ENCODE measurements at regions not wholly inside any gene's neighbourhood (a gene's known extent, or its start where the extent isn't known, plus 50 kb on each side); places are given as distances from the start of the nearest gene placed in this dataset.

DNA sequence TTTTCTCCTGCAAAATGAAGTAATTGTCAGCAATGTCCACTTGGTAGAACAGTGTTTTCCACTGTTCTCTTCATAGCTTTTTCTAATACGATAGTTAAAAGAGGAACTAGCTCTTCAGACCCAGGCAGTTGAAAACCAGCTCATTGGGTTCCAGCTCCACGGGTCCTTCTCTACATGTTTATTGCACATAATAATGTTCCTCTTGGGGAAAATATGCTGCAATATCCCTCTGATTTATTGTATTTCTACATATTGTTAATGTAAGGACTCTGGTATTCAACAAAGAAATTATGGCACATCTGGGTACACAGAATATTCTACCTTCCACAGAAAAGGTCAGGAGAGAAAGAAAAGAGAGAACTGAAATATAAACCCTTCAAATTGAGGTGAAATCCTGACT is 473.4 kb downstream of the TRIML1 start:
- DNase-seq = no peak
- Histone ChIP-seq H3K27me3 (no peaks in the 10 kb centered on the region), H3K36me3 (no peaks in the 10 kb centered on the region), H3K4me3 (no peak overlapping the region), H3K9me3 (no peaks in the 10 kb centered on the region), H3K4me1 (no peaks in the 10 kb centered on the region), H3K27ac (no peak overlapping the region)
- intact Hi-C loops (cut with DNase I) = no loop called here
- TF ChIP-seq, protein P1, sequence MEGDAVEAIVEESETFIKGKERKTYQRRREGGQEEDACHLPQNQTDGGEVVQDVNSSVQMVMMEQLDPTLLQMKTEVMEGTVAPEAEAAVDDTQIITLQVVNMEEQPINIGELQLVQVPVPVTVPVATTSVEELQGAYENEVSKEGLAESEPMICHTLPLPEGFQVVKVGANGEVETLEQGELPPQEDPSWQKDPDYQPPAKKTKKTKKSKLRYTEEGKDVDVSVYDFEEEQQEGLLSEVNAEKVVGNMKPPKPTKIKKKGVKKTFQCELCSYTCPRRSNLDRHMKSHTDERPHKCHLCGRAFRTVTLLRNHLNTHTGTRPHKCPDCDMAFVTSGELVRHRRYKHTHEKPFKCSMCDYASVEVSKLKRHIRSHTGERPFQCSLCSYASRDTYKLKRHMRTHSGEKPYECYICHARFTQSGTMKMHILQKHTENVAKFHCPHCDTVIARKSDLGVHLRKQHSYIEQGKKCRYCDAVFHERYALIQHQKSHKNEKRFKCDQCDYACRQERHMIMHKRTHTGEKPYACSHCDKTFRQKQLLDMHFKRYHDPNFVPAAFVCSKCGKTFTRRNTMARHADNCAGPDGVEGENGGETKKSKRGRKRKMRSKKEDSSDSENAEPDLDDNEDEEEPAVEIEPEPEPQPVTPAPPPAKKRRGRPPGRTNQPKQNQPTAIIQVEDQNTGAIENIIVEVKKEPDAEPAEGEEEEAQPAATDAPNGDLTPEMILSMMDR (IDR thresholded peaks at IDR 0.05) = no peak
- ATAC-seq = no peak

DNA sequence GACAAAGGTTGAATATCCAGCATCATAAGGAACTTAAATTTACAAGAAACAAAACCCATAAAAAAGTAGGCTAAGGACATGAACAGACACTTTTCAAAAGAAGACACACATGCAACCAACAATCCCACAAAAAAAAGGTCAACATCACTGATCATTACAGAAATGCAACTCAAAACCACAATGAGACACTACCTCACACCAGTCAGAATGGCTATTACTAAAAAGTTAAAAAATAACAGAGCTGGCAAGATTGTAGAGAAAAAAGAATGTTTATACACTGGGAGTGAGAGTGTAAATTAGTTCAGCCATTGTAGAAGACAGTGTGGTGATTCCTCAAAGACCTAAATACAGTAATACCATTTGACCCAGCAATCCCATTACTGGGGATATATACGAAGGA is 474.7 kb downstream of the TRIML1 start:
- no peaks in the 10 kb centered on the region for H3K4me1 ChIP-seq
- no peaks in the 10 kb centered on the region for H3K9me3 ChIP-seq
- DNase-seq = no peak
- no peak overlapping the region for H3K4me3 ChIP-seq
- no peaks in the 10 kb centered on the region for H3K27me3 ChIP-seq
- no peak overlapping the region for H3K27ac ChIP-seq
- H3K36me3 ChIP-seq = no peaks in the 10 kb centered on the region
- no peak for ATAC-seq
- intact Hi-C loops (cut with DNase I) = no loop called here
- TF ChIP-seq, protein P1 (IDR thresholded peaks at IDR 0.05) = no peak

DNA sequence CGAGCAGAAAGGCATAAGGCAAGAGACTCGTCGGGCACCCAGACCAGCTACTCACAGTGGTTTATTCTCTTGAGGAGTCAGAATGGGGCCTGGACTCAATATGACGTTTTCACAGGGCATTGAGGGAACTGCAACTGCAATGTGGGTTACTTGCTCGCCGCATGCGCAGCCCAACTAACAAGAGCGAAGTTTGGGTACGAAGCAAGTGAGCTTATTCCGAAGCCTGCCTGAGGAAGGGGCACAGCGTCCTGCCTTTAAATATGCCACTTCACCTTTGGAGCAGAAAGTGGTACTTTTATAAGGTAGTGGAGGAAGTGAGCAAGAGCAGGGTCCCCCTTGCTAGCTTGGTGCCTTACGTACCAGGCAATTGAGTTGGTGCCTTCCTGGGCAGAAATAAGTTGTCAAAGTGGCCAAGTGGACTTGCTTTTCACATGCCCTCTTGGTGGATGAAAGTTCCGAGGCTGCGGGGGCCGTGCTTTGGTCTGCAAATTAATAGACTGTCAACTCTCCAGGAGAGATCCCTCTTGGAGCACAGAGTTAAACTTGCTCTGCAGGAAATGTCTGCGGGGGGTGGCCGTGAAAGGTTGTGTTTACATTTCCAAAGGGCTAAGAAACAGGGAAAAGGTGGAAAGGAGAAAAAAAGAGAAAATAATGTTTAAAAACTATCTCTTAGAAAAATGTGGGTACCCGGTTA is 480.4 kb downstream of the TRIML1 start:
- H3K27ac ChIP-seq = no peak overlapping the region
- H3K36me3 ChIP-seq = no peaks in the 10 kb centered on the region
- ATAC-seq (no peak), DNase-seq (no peak)
- no peak overlapping the region for H3K4me3 ChIP-seq
- intact Hi-C loops (cut with DNase I) = no loop called here
- no peaks in the 10 kb centered on the region for H3K9me3 ChIP-seq
- TF ChIP-seq, protein P1 (IDR thresholded peaks at IDR 0.05) = no peak
- H3K4me1 ChIP-seq = no peaks in the 10 kb centered on the region
- H3K27me3 ChIP-seq = no peaks in the 10 kb centered on the region

DNA sequence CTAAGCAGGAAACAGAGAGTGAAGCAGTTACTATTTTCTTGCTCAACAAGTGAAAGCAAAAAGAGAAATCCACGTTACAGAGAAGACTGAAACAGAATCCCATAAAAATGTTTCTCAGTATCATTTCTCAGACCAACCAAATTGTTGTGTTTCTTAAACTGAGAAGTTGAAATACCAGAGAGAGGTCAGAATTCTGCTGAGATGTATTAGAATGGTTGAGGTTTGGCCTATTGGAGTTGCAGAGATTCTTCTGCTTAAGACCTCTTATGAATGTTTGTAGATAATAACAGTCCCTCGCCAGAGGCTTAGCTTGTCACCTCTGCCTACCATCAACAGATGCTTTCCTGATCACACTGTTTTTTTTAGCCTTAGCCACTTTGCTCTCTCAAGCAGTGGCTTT is 481.4 kb downstream of the TRIML1 start:
- TF ChIP-seq, protein P1 (IDR thresholded peaks at IDR 0.05) = no peak
- no peak for DNase-seq
- Histone ChIP-seq H3K27me3 (no peaks in the 10 kb centered on the region), H3K27ac (no peak overlapping the region), H3K4me3 (no peak overlapping the region), H3K36me3 (no peaks in the 10 kb centered on the region), H3K9me3 (no peaks in the 10 kb centered on the region), H3K4me1 (no peaks in the 10 kb centered on the region)
- ATAC-seq = no peak
- intact Hi-C loops (cut with DNase I) = no loop called here

DNA sequence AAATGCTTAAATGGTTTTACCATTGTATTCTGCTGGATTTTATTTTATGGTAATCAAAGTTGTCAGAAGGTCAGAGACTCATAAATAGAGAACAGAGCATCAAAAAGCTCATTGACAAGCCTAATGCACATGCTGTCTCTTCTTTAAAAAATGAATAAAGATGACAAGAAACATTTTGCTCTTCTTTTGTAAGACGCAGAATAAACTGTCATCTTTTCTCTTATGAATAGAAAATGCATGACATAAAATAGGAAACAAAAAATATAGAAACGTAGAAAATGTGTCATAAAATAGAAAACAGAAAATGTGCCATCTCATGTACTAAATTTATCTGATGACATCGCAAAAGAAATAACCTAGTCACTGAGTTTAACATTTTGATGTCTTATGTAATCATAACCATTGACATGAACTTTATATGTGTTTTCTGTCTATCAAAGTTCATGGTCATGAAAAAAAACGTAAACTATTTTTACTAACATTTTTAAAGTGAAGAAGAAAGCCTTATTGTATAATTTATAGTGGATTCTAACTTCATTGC is 484.1 kb downstream of the TRIML1 start:
- Histone ChIP-seq H3K9me3 (no peaks in the 10 kb centered on the region), H3K36me3 (no peaks in the 10 kb centered on the region), H3K27me3 (no peaks in the 10 kb centered on the region), H3K4me1 (no peaks in the 10 kb centered on the region), H3K27ac (no peak overlapping the region), H3K4me3 (no peak overlapping the region)
- DNase-seq = no peak
- no peak for ATAC-seq
- intact Hi-C loops (cut with DNase I) = no loop called here
- TF ChIP-seq, protein P1 (IDR thresholded peaks at IDR 0.05) = no peak
